Astrocyte (in vitro differentiated cells and primary cell): ENCODE measurements at regions not wholly inside any gene's neighbourhood (a gene's known extent, or its start where the extent isn't known, plus 50 kb on each side); places are given as distances from the start of the nearest gene placed in this dataset.

ENCODE experiments used
- DNase-seq: peaks from one replicate; pipeline ENCODE4 v3.0.0-alpha.2; 2010; ENCODE audit warnings: low read depth
- FAIRE-seq: peaks from 2 replicates; lab custom pipeline; 2011; peaks lifted over from hg19 to GRCh38; lab: Jason Lieb, UNC
- H2AFZ ChIP-seq: 2 replicates; pipeline ENCODE4 v1.6.0; 2012; ENCODE audit warnings: low read depth, low read length, inconsistent platforms
- H3K27ac ChIP-seq: 2 replicates; pipeline ENCODE4 v1.5.1; 2011; ENCODE audit warnings: low read depth, low read length, inconsistent platforms
- H3K27me3 ChIP-seq: 2 replicates; pipeline ENCODE4 v1.6.0; 2011; ENCODE audit warnings: low read length, inconsistent platforms; ENCODE audit not compliant: insufficient read depth
- H3K36me3 ChIP-seq: 2 replicates; pipeline ENCODE4 v1.5.1; 2011; ENCODE audit warnings: low read length, inconsistent platforms; ENCODE audit not compliant: insufficient read depth
- H3K4me1 ChIP-seq: 2 replicates; pipeline ENCODE4 v1.5.1; 2011; ENCODE audit warnings: low read length, inconsistent platforms; ENCODE audit not compliant: insufficient read depth
- H3K4me2 ChIP-seq: 2 replicates; pipeline ENCODE4 v1.6.0; 2012; ENCODE audit warnings: low read length, inconsistent platforms
- H3K4me3 ChIP-seq: 2 replicates; pipeline ENCODE4 v1.5.1; 2011; ENCODE audit warnings: low read depth, mild to moderate bottlenecking, low read length, inconsistent platforms; ENCODE audit not compliant: insufficient read depth
- H3K79me2 ChIP-seq: 2 replicates; pipeline ENCODE4 v1.6.0; 2012; ENCODE audit warnings: mild to moderate bottlenecking, low read length, inconsistent platforms; ENCODE audit not compliant: insufficient read depth
- H3K9ac ChIP-seq: 2 replicates; pipeline ENCODE4 v1.6.0; 2012; ENCODE audit warnings: mild to moderate bottlenecking, low read length, inconsistent platforms
- H3K9me3 ChIP-seq: 2 replicates; pipeline ENCODE4 v1.5.1; 2012; ENCODE audit warnings: low read depth, mild to moderate bottlenecking, low read length, inconsistent platforms; ENCODE audit not compliant: insufficient read depth
- H4K20me1 ChIP-seq: 2 replicates; pipeline ENCODE4 v1.6.0; 2012; ENCODE audit warnings: low read length, inconsistent platforms; ENCODE audit not compliant: insufficient read depth
- H3K27ac Mint-ChIP-seq: one replicate; pipeline ENCODE4 v1.8.0; 2021; ENCODE audit warnings: mild to moderate bottlenecking, mixed read lengths; ENCODE audit not compliant: unreplicated experiment
- H3K27me3 Mint-ChIP-seq: one replicate; pipeline ENCODE4 v1.8.0; 2021; ENCODE audit warnings: low read depth, mixed read lengths; ENCODE audit not compliant: unreplicated experiment
- H3K36me3 Mint-ChIP-seq: one replicate; pipeline ENCODE4 v1.8.0; 2021; ENCODE audit warnings: low read depth, mixed read lengths; ENCODE audit not compliant: unreplicated experiment
- H3K4me1 Mint-ChIP-seq: one replicate; pipeline ENCODE4 v1.8.0; 2021; ENCODE audit warnings: low read depth, mixed read lengths; ENCODE audit not compliant: unreplicated experiment
- H3K4me3 Mint-ChIP-seq: one replicate; pipeline ENCODE4 v1.8.0; 2021; ENCODE audit warnings: mild to moderate bottlenecking, moderate library complexity, mixed read lengths; ENCODE audit not compliant: unreplicated experiment
- H3K9me3 Mint-ChIP-seq: one replicate; pipeline ENCODE4 v1.8.0; 2021; ENCODE audit warnings: mild to moderate bottlenecking, mixed read lengths; ENCODE audit not compliant: unreplicated experiment
- EZH2 ChIP-seq: IDR thresholded peaks from 2 replicates; pipeline ENCODE4 v1.6.1; 2012; ENCODE audit warnings: mild to moderate bottlenecking, low read length, inconsistent platforms; ENCODE audit not compliant: insufficient read depth
- TF ChIP-seq, protein P1 (sequence below): IDR thresholded peaks from 2 replicates; pipeline ENCODE4 v1.5.1; 2011; ENCODE audit warnings: low read depth, mild to moderate bottlenecking, inconsistent platforms, low read length, moderate library complexity; ENCODE audit not compliant: insufficient read depth

DNA sequence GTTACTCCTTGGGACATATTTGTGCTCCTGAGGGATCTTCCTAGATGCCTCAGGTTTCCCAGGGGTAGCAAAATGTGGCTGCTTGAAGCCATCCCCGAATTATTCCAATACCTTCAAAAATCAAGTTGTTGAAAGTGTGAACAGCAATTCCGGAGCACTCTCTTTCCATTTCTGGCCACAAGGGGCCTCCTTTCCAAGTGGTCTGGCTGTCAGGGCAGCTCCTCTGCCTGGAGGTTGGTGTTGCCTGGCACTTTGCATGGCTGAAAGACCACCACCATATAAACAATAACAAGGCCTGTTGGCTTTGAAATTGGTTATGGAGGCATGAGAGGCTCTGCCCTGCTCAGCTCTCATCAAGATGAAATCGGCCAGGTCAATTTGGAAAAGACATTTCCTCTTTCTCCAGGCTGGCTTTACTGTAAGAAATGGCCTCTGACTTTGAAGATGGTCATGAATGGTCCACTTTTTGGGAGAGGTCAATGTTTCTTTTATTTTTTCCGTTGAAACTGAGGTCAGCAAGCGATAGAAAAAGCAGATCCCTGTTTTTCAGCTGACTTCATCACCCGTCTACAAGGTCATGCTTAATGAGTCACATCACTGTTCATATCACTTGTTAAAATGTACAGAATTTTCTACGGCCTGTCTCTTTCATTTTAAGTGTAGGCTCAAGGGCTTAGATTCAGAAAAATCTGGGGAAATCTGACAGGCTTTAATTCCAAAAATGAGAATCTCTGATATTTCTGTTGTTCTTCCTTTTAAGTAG is 481.1 kb upstream of the ZNF608 start:
- no peaks in the 10 kb centered on the region for H3K36me3 ChIP-seq
- H3K4me1 ChIP-seq, result peaks cover 4% of the 10 kb centered on the region
- H3K4me3 Mint-ChIP-seq, result no peak overlapping the region
- no peaks in the 10 kb centered on the region for H3K36me3 Mint-ChIP-seq
- H3K27ac ChIP-seq, result peak overlapping the region; percentile 10
- TF ChIP-seq, protein P1, sequence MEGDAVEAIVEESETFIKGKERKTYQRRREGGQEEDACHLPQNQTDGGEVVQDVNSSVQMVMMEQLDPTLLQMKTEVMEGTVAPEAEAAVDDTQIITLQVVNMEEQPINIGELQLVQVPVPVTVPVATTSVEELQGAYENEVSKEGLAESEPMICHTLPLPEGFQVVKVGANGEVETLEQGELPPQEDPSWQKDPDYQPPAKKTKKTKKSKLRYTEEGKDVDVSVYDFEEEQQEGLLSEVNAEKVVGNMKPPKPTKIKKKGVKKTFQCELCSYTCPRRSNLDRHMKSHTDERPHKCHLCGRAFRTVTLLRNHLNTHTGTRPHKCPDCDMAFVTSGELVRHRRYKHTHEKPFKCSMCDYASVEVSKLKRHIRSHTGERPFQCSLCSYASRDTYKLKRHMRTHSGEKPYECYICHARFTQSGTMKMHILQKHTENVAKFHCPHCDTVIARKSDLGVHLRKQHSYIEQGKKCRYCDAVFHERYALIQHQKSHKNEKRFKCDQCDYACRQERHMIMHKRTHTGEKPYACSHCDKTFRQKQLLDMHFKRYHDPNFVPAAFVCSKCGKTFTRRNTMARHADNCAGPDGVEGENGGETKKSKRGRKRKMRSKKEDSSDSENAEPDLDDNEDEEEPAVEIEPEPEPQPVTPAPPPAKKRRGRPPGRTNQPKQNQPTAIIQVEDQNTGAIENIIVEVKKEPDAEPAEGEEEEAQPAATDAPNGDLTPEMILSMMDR, result peak; percentile 44
- TF ChIP-seq EZH2, result no peak
- FAIRE-seq (no peak), DNase-seq (peak; percentile 33)
- peak overlapping the region; percentile 31 for H2AFZ ChIP-seq
- H4K20me1 ChIP-seq, result no peaks in the 10 kb centered on the region
- H3K79me2 ChIP-seq, result no peaks in the 10 kb centered on the region
- no peaks in the 10 kb centered on the region for H3K9me3 ChIP-seq
- H3K27me3 ChIP-seq, result no peaks in the 10 kb centered on the region
- peaks cover 1% of the 10 kb centered on the region for H3K9me3 Mint-ChIP-seq
- peak overlapping the region; percentile 24 for H3K4me2 ChIP-seq
- H3K4me1 Mint-ChIP-seq, result peaks cover 9% of the 10 kb centered on the region
- H3K9ac ChIP-seq, result no peak overlapping the region
- H3K27ac Mint-ChIP-seq, result no peak overlapping the region
- no peaks in the 10 kb centered on the region for H3K27me3 Mint-ChIP-seq
- no peak overlapping the region for H3K4me3 ChIP-seq

DNA sequence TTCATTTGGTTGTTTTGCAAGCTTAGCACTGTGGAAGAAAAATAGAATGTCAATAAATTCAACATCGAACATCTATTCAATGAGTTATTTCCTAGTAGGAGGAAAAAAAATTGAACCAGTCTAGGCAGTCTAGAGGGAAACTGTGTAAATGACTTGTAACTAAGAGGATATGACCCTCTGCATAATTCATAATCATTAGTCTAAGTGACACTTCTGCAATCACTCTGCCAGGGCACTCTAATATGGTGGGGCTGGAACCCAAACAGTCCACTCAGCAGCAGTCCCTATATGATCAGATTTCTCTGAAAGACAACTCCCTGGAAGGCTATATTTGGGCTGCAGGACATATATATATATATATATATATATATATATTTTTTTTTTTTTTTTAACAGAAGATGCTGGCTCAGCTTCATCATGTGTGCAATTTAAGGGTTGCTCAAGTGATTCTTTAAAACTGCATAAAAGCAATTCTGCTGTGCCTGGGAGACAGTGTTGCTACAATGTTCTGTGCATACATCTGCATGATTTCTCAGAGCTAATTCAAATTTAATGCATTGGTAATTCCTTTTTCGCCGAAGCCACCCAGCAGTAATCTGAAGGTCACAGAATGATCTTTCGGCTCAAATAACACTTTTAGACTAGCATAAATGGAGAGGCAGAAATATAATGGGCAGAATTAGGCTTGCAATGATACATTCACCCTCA is 482.1 kb upstream of the ZNF608 start:
- Histone ChIP-seq H3K27me3 (no peaks in the 10 kb centered on the region), H3K4me2 (no peak overlapping the region), H3K27ac (no peak overlapping the region), H4K20me1 (no peaks in the 10 kb centered on the region), H3K4me3 (no peak overlapping the region), H2AFZ (no peak overlapping the region), H3K4me1 (peaks cover 4% of the 10 kb centered on the region), H3K9ac (no peak overlapping the region), H3K9me3 (no peaks in the 10 kb centered on the region), H3K36me3 (no peaks in the 10 kb centered on the region), H3K79me2 (no peaks in the 10 kb centered on the region)
- H3K4me3 Mint-ChIP-seq, result no peak overlapping the region
- peaks cover 11% of the 10 kb centered on the region for H3K4me1 Mint-ChIP-seq
- DNase-seq (no peak), FAIRE-seq (no peak)
- no peaks in the 10 kb centered on the region for H3K27me3 Mint-ChIP-seq
- H3K9me3 Mint-ChIP-seq, result peaks cover 2% of the 10 kb centered on the region
- H3K36me3 Mint-ChIP-seq, result no peaks in the 10 kb centered on the region
- TF ChIP-seq EZH2, result no peak
- TF ChIP-seq, protein P1, result no peak
- no peak overlapping the region for H3K27ac Mint-ChIP-seq
